ENCODE measurements at regions not wholly inside any gene's neighbourhood (a gene's known extent, or its start where the extent isn't known, plus 50 kb on each side); places are given as distances from the start of the nearest gene placed in this dataset.

- TF ChIP-seq CTCF (conservative IDR thresholded peaks at IDR 0.05), result no peak
- H3K9ac ChIP-seq (ENCODE audit: extremely low read depth, low read length, poor library complexity, severe bottlenecking), result no peak overlapping the region
- H3K4me3 ChIP-seq (ENCODE audit: low read length), result no peak overlapping the region
- H3K36me3 ChIP-seq (ENCODE audit: control insufficient read depth, insufficient read depth, low read length), result no peaks in the 10 kb centered on the region
- Mint-ChIP-seq H3K4me1 (no peaks in the 10 kb centered on the region), H3K4me3 (no peak overlapping the region), H3K27ac (no peak overlapping the region), H3K9me3 (no peaks in the 10 kb centered on the region), H3K27me3 (ENCODE audit: insufficient read depth) (no peaks in the 10 kb centered on the region), H3K36me3 (ENCODE audit: low read depth) (no peaks in the 10 kb centered on the region)
- no peaks in the 10 kb centered on the region for H3K27me3 ChIP-seq (ENCODE audit: control insufficient read depth, insufficient read depth, low read length, poor library complexity, severe bottlenecking)
- H3K27ac ChIP-seq (ENCODE audit: low read depth, low read length), result no peak overlapping the region
- no peak for DNase-seq
- no peaks in the 10 kb centered on the region for H3K9me3 ChIP-seq (ENCODE audit: control insufficient read depth, low read length)
- no peaks in the 10 kb centered on the region for H3K4me1 ChIP-seq (ENCODE audit: control insufficient read depth, insufficient read depth, low read length)
Measured at GRCh38 chr1:199698222-199698621, 329.3 kb upstream of the NR5A2 start.

- Histone ChIP-seq H3K4me3 (ENCODE audit: low read length) (no peak overlapping the region), H3K27me3 (ENCODE audit: control insufficient read depth, insufficient read depth, low read length, poor library complexity, severe bottlenecking) (no peaks in the 10 kb centered on the region), H3K36me3 (ENCODE audit: control insufficient read depth, insufficient read depth, low read length) (no peaks in the 10 kb centered on the region), H3K27ac (ENCODE audit: low read depth, low read length) (no peak overlapping the region), H3K4me1 (ENCODE audit: control insufficient read depth, insufficient read depth, low read length) (no peaks in the 10 kb centered on the region), H3K9me3 (ENCODE audit: control insufficient read depth, low read length) (no peaks in the 10 kb centered on the region), H3K9ac (ENCODE audit: extremely low read depth, low read length, poor library complexity, severe bottlenecking) (no peak overlapping the region)
- Mint-ChIP-seq H3K36me3 (ENCODE audit: low read depth) (no peaks in the 10 kb centered on the region), H3K9me3 (no peaks in the 10 kb centered on the region), H3K4me3 (no peak overlapping the region), H3K4me1 (no peaks in the 10 kb centered on the region), H3K27ac (no peak overlapping the region), H3K27me3 (ENCODE audit: insufficient read depth) (no peaks in the 10 kb centered on the region)
- DNase-seq, result no peak
- WGBS, 2 experiments (ENCODE audit: insufficient coverage in 1 of 2, insufficient read length in 1 of 2), result 91 to 100% methylated on average over 1 to 4 of the region's 4 CpGs
- no peak for TF ChIP-seq CTCF (conservative IDR thresholded peaks at IDR 0.05)
Measured at GRCh38 chr1:199700551-199700950, 327.0 kb upstream of the NR5A2 start.

GRCh38 chr1:199701726-199702125 lies 325.8 kb upstream of the NR5A2 start:
- H3K36me3 Mint-ChIP-seq (ENCODE audit: low read depth), result no peaks in the 10 kb centered on the region
- TF ChIP-seq CTCF (conservative IDR thresholded peaks at IDR 0.05), result no peak
- no peak for DNase-seq
- Histone ChIP-seq H3K27me3 (ENCODE audit: control insufficient read depth, insufficient read depth, low read length, poor library complexity, severe bottlenecking) (no peaks in the 10 kb centered on the region), H3K4me1 (ENCODE audit: control insufficient read depth, insufficient read depth, low read length) (no peaks in the 10 kb centered on the region), H3K9ac (ENCODE audit: extremely low read depth, low read length, poor library complexity, severe bottlenecking) (no peak overlapping the region), H3K9me3 (ENCODE audit: control insufficient read depth, low read length) (no peaks in the 10 kb centered on the region), H3K27ac (ENCODE audit: low read depth, low read length) (no peak overlapping the region), H3K36me3 (ENCODE audit: control insufficient read depth, insufficient read depth, low read length) (no peaks in the 10 kb centered on the region), H3K4me3 (ENCODE audit: low read length) (no peak overlapping the region)
- H3K4me3 Mint-ChIP-seq, result no peak overlapping the region
- H3K4me1 Mint-ChIP-seq, result no peaks in the 10 kb centered on the region
- 88 to 100% methylated on average over 1 to 2 of the region's 2 CpGs for WGBS, 2 experiments (ENCODE audit: insufficient coverage in 1 of 2, insufficient read length in 1 of 2)
- H3K9me3 Mint-ChIP-seq, result no peaks in the 10 kb centered on the region
- no peaks in the 10 kb centered on the region for H3K27me3 Mint-ChIP-seq (ENCODE audit: insufficient read depth)
- no peak overlapping the region for H3K27ac Mint-ChIP-seq

All from endodermal cell (in vitro differentiated cells).